ENCODE measurements at regions not wholly inside any gene's neighbourhood (a gene's known extent, or its start where the extent isn't known, plus 50 kb on each side); places are given as distances from the start of the nearest gene placed in this dataset.
A peak's percentile ranks its signal among the peaks of the same experiment; 100 is the strongest.

DNA sequence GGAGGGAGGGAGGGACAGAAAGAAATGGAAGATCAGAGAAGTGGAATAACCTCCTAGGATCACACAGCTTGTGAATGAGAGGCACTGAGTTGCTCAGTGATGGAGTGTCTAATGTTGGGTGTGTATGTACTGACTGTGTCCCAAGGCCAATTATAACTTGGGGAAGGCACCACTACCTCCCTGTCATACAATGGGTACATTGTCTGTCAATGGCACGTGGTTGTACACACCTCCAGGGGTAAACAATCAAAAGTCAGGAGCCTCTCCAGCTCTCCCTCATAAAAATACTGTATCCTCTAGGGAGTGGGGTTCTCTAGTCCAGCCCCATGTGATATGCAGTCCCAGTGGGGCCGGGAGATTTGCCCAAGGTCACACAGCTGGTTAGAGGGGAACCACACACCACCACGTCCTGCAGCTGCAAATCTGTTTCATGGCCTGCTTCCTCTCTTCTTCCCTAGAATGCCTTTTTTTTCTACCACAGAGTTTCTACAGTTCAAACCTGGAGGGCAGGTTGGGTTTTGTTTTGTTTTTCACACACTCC, 112.5 kb downstream of the SNX5 start (continued):
- TF ChIP-seq, protein P1, sequence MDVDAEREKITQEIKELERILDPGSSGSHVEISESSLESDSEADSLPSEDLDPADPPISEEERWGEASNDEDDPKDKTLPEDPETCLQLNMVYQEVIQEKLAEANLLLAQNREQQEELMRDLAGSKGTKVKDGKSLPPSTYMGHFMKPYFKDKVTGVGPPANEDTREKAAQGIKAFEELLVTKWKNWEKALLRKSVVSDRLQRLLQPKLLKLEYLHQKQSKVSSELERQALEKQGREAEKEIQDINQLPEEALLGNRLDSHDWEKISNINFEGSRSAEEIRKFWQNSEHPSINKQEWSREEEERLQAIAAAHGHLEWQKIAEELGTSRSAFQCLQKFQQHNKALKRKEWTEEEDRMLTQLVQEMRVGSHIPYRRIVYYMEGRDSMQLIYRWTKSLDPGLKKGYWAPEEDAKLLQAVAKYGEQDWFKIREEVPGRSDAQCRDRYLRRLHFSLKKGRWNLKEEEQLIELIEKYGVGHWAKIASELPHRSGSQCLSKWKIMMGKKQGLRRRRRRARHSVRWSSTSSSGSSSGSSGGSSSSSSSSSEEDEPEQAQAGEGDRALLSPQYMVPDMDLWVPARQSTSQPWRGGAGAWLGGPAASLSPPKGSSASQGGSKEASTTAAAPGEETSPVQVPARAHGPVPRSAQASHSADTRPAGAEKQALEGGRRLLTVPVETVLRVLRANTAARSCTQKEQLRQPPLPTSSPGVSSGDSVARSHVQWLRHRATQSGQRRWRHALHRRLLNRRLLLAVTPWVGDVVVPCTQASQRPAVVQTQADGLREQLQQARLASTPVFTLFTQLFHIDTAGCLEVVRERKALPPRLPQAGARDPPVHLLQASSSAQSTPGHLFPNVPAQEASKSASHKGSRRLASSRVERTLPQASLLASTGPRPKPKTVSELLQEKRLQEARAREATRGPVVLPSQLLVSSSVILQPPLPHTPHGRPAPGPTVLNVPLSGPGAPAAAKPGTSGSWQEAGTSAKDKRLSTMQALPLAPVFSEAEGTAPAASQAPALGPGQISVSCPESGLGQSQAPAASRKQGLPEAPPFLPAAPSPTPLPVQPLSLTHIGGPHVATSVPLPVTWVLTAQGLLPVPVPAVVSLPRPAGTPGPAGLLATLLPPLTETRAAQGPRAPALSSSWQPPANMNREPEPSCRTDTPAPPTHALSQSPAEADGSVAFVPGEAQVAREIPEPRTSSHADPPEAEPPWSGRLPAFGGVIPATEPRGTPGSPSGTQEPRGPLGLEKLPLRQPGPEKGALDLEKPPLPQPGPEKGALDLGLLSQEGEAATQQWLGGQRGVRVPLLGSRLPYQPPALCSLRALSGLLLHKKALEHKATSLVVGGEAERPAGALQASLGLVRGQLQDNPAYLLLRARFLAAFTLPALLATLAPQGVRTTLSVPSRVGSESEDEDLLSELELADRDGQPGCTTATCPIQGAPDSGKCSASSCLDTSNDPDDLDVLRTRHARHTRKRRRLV (CRISPR knock-in tag; IDR thresholded peaks at IDR 0.05), result peak; percentile 58; the same call in 1 of the 2 replicates
- peak; percentile 93 for TF ChIP-seq PITX1 (CRISPR knock-in tag; IDR thresholded peaks at IDR 0.05)
- TF ChIP-seq CHD4 (IDR thresholded peaks at IDR 0.05; ENCODE audit: borderline replicate concordance, low read length), result 0 out of 2 replicates have a peak, but pooled peaks have one; percentile 19
- no peak for TF ChIP-seq IRX3 (CRISPR knock-in tag; IDR thresholded peaks at IDR 0.05; ENCODE audit: borderline replicate concordance, low read depth)
- no peak for TF ChIP-seq CBFB (CRISPR knock-in tag; IDR thresholded peaks at IDR 0.05)
- TF ChIP-seq ZNF282 (IDR thresholded peaks at IDR 0.05; ENCODE audit: partially characterized antibody), result no peak
- peak; percentile 100 for TF ChIP-seq SOX5 (CRISPR knock-in tag; IDR thresholded peaks at IDR 0.05; ENCODE audit: borderline replicate concordance)
- no peak for TF ChIP-seq ZNF333 (CRISPR knock-in tag; IDR thresholded peaks at IDR 0.05; ENCODE audit: borderline replicate concordance)
- TF ChIP-seq, protein P2, sequence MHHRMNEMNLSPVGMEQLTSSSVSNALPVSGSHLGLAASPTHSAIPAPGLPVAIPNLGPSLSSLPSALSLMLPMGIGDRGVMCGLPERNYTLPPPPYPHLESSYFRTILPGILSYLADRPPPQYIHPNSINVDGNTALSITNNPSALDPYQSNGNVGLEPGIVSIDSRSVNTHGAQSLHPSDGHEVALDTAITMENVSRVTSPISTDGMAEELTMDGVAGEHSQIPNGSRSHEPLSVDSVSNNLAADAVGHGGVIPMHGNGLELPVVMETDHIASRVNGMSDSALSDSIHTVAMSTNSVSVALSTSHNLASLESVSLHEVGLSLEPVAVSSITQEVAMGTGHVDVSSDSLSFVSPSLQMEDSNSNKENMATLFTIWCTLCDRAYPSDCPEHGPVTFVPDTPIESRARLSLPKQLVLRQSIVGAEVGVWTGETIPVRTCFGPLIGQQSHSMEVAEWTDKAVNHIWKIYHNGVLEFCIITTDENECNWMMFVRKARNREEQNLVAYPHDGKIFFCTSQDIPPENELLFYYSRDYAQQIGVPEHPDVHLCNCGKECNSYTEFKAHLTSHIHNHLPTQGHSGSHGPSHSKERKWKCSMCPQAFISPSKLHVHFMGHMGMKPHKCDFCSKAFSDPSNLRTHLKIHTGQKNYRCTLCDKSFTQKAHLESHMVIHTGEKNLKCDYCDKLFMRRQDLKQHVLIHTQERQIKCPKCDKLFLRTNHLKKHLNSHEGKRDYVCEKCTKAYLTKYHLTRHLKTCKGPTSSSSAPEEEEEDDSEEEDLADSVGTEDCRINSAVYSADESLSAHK (CRISPR knock-in tag; IDR thresholded peaks at IDR 0.05; ENCODE audit: borderline replicate concordance), result no peak
- peak; percentile 79 for TF ChIP-seq POLR2G (IDR thresholded peaks at IDR 0.05; ENCODE audit: low read depth, low read length)
- TF ChIP-seq KMT2B (CRISPR knock-in tag; IDR thresholded peaks at IDR 0.05), result peak; percentile 45; the same call in 1 of the 2 replicates
- TF ChIP-seq, protein P3, sequence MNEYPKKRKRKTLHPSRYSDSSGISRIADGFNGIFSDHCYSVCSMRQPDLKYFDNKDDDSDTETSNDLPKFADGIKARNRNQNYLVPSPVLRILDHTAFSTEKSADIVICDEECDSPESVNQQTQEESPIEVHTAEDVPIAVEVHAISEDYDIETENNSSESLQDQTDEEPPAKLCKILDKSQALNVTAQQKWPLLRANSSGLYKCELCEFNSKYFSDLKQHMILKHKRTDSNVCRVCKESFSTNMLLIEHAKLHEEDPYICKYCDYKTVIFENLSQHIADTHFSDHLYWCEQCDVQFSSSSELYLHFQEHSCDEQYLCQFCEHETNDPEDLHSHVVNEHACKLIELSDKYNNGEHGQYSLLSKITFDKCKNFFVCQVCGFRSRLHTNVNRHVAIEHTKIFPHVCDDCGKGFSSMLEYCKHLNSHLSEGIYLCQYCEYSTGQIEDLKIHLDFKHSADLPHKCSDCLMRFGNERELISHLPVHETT (CRISPR knock-in tag; conservative IDR thresholded peaks at IDR 0.05), result no peak
- TF ChIP-seq TP53 (CRISPR knock-in tag; conservative IDR thresholded peaks at IDR 0.05), result peak; percentile 61
- peak; percentile 77 for TF ChIP-seq ZMYM2 (CRISPR knock-in tag; IDR thresholded peaks at IDR 0.05)
- TF ChIP-seq, protein P4, sequence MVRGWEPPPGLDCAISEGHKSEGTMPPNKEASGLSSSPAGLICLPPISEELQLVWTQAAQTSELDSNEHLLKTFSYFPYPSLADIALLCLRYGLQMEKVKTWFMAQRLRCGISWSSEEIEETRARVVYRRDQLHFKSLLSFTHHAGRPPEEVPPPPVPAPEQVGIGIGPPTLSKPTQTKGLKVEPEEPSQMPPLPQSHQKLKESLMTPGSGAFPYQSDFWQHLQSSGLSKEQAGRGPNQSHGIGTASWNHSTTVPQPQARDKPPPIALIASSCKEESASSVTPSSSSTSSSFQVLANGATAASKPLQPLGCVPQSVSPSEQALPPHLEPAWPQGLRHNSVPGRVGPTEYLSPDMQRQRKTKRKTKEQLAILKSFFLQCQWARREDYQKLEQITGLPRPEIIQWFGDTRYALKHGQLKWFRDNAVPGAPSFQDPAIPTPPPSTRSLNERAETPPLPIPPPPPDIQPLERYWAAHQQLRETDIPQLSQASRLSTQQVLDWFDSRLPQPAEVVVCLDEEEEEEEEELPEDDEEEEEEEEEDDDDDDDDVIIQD (CRISPR knock-in tag; IDR thresholded peaks at IDR 0.05; ENCODE audit: low read depth), result peak; percentile 90
- TF ChIP-seq FOXO1 (CRISPR knock-in tag; IDR thresholded peaks at IDR 0.05), result peak; percentile 95
- no peak for TF ChIP-seq ZNF136 (CRISPR knock-in tag; IDR thresholded peaks at IDR 0.05; ENCODE audit: low read depth)
- TF ChIP-seq, protein P5, sequence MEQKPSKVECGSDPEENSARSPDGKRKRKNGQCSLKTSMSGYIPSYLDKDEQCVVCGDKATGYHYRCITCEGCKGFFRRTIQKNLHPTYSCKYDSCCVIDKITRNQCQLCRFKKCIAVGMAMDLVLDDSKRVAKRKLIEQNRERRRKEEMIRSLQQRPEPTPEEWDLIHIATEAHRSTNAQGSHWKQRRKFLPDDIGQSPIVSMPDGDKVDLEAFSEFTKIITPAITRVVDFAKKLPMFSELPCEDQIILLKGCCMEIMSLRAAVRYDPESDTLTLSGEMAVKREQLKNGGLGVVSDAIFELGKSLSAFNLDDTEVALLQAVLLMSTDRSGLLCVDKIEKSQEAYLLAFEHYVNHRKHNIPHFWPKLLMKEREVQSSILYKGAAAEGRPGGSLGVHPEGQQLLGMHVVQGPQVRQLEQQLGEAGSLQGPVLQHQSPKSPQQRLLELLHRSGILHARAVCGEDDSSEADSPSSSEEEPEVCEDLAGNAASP (CRISPR knock-in tag; IDR thresholded peaks at IDR 0.05; ENCODE audit: borderline replicate concordance), result peak; percentile 77; the same call in 1 of the 2 replicates
- no peak for TF ChIP-seq SYNCRIP (IDR thresholded peaks at IDR 0.05; ENCODE audit: insufficient read depth, low read depth, low read length)

All from HepG2 (cell line).